H9 (cell line): ENCODE measurements at regions not wholly inside any gene's neighbourhood (a gene's known extent, or its start where the extent isn't known, plus 50 kb on each side); places are given as distances from the start of the nearest gene placed in this dataset.

Experiments used
- DNase-seq: peaks from one replicate; pipeline ENCODE4 v3.0.0-alpha.2; 2017
- H2AFZ ChIP-seq: one replicate; pipeline ENCODE4 v1.6.1; 2013; ENCODE audit warnings: mild to moderate bottlenecking, low read length, control low read depth, moderate library complexity
- H2AK5ac ChIP-seq: 2 replicates; pipeline ENCODE4 v1.6.1; 2013; ENCODE audit warnings: low read length, control low read depth, mixed read lengths; ENCODE audit not compliant: insufficient read length
- H2BK120ac ChIP-seq: one replicate; pipeline ENCODE4 v1.6.1; 2013; ENCODE audit warnings: low read depth, mild to moderate bottlenecking, low read length, control low read depth, inconsistent platforms; ENCODE audit not compliant: poor library complexity, severe bottlenecking
- H2BK12ac ChIP-seq: 2 replicates; pipeline ENCODE4 v1.6.1; 2013; ENCODE audit warnings: low read length, control low read depth, mixed read lengths, low read depth; ENCODE audit not compliant: insufficient read length
- H2BK15ac ChIP-seq: 2 replicates; pipeline ENCODE4 v1.6.1; 2013; ENCODE audit warnings: low read depth, low read length, control low read depth
- H2BK20ac ChIP-seq: one replicate; pipeline ENCODE4 v1.6.1; 2013; ENCODE audit warnings: low read depth, mild to moderate bottlenecking, low read length, control low read depth, inconsistent platforms; ENCODE audit not compliant: poor library complexity, severe bottlenecking
- H2BK5ac ChIP-seq: 2 replicates; pipeline ENCODE4 v1.6.1; 2013; ENCODE audit warnings: low read length, control low read depth, mixed read lengths; ENCODE audit not compliant: insufficient read length
- H3K14ac ChIP-seq: 2 replicates; pipeline ENCODE4 v1.6.1; 2013; ENCODE audit warnings: low read length, control low read depth; ENCODE audit not compliant: insufficient read depth
- H3K18ac ChIP-seq: 2 replicates; pipeline ENCODE4 v1.6.1; 2013; ENCODE audit warnings: low read depth, mild to moderate bottlenecking, mixed read lengths, low read length, control low read depth; ENCODE audit not compliant: insufficient read length
- H3K23ac ChIP-seq: 2 replicates; pipeline ENCODE4 v1.6.1; 2013; ENCODE audit warnings: low read length, control low read depth, mixed read lengths, low read depth; ENCODE audit not compliant: insufficient read length
- H3K23me2 ChIP-seq: 2 replicates; pipeline ENCODE4 v1.6.1; 2013; ENCODE audit warnings: low read depth, mild to moderate bottlenecking, mixed read lengths, low read length, control low read depth; ENCODE audit not compliant: insufficient read length, poor library complexity, severe bottlenecking
- H3K27ac ChIP-seq: 2 replicates; pipeline ENCODE4 v1.5.1; 2013; ENCODE audit warnings: low read length, control low read depth, mixed read lengths, low read depth; ENCODE audit not compliant: insufficient read length
- H3K27me3 ChIP-seq: 2 replicates; pipeline ENCODE4 v1.6.1; 2013; ENCODE audit warnings: low read length, control low read depth, inconsistent platforms; ENCODE audit not compliant: insufficient read depth
- H3K4ac ChIP-seq: 2 replicates; pipeline ENCODE4 v1.6.1; 2013; ENCODE audit warnings: low read depth, mild to moderate bottlenecking, control low read depth, inconsistent platforms, low read length, moderate library complexity
- H3K4me1 ChIP-seq: 2 replicates; pipeline ENCODE4 v1.6.1; 2013; ENCODE audit warnings: low read length, control low read depth, inconsistent platforms; ENCODE audit not compliant: insufficient read depth
- H3K4me2 ChIP-seq: 2 replicates; pipeline ENCODE4 v1.6.1; 2013; ENCODE audit warnings: low read length, control low read depth, mixed read lengths; ENCODE audit not compliant: insufficient read length, insufficient read depth
- H3K56ac ChIP-seq: 2 replicates; pipeline ENCODE4 v1.6.1; 2013; ENCODE audit warnings: low read depth, mild to moderate bottlenecking, mixed read lengths, low read length, control low read depth; ENCODE audit not compliant: insufficient read length
- H3K79me1 ChIP-seq: 2 replicates; pipeline ENCODE4 v1.6.1; 2013; ENCODE audit warnings: low read depth, mild to moderate bottlenecking, moderate library complexity, low read length, control low read depth, inconsistent platforms; ENCODE audit not compliant: insufficient read depth, poor library complexity, severe bottlenecking
- H3K79me2 ChIP-seq: 2 replicates; pipeline ENCODE4 v1.6.1; 2013; ENCODE audit warnings: low read length, control low read depth, inconsistent platforms; ENCODE audit not compliant: insufficient read depth
- H3K9ac ChIP-seq: 2 replicates; pipeline ENCODE4 v1.6.1; 2013; ENCODE audit warnings: low read length, control low read depth, mixed read lengths; ENCODE audit not compliant: insufficient read length; ENCODE audit errors: extremely low read depth
- H3K9me3 ChIP-seq: one replicate; pipeline ENCODE4 v1.6.1; 2013; ENCODE audit warnings: low read depth, low read length, inconsistent platforms; ENCODE audit not compliant: control insufficient read depth
- H3T11ph ChIP-seq: one replicate; pipeline ENCODE4 v1.6.1; 2013; ENCODE audit warnings: mild to moderate bottlenecking, low read length, control low read depth, inconsistent platforms
- H4K20me1 ChIP-seq: one replicate; pipeline ENCODE4 v1.6.1; 2013; ENCODE audit not compliant: control insufficient read depth, insufficient read length, insufficient read depth
- H4K5ac ChIP-seq: 2 replicates; pipeline ENCODE4 v1.6.1; 2013; ENCODE audit warnings: low read depth, mild to moderate bottlenecking, mixed read lengths, low read length, control low read depth; ENCODE audit not compliant: insufficient read length
- H4K8ac ChIP-seq: replicated peaks from 2 replicates; pipeline ENCODE4 v1.6.1; 2013; ENCODE audit warnings: low read length, control low read depth, mixed read lengths, low read depth; ENCODE audit not compliant: insufficient read length
- H4K91ac ChIP-seq: 2 replicates; pipeline ENCODE4 v1.6.1; 2013; ENCODE audit warnings: low read depth, mild to moderate bottlenecking, moderate library complexity, mixed read lengths, low read length, control low read depth; ENCODE audit not compliant: insufficient read length
- H3K27ac Mint-ChIP-seq, 3 experiments: 2 replicates in 2 of 3; 3 replicates in 1 of 3; pipeline ENCODE4 v1.8.0; 2020 to 2021; ENCODE audit warnings: mixed read lengths in 3 of 3, mild to moderate bottlenecking in 1 of 3, moderate library complexity in 1 of 3
- H3K27me3 Mint-ChIP-seq: 2 replicates; pipeline ENCODE4 v1.8.0; 2021; ENCODE audit warnings: low read depth, mild to moderate bottlenecking, moderate library complexity, mixed read lengths
- H3K36me3 Mint-ChIP-seq, 3 experiments: 2 replicates in 2 of 3; 3 replicates in 1 of 3; pipeline ENCODE4 v1.8.0; 2020 to 2021; ENCODE audit warnings: low read depth in 3 of 3, mixed read lengths in 3 of 3; ENCODE audit not compliant: insufficient read depth in 1 of 3
- H3K4me1 Mint-ChIP-seq, 2 experiments: 2 replicates each; pipeline ENCODE4 v1.8.0; 2020; ENCODE audit warnings: mixed read lengths in 2 of 2
- H3K4me3 Mint-ChIP-seq, 2 experiments: 2 replicates in 1 of 2; 3 replicates in 1 of 2; pipeline ENCODE4 v1.8.0; 2020 to 2021; ENCODE audit warnings: mild to moderate bottlenecking in 2 of 2, mixed read lengths in 2 of 2, moderate library complexity in 1 of 2
- H3K9me3 Mint-ChIP-seq, 2 experiments: 2 replicates in 1 of 2; 3 replicates in 1 of 2; pipeline ENCODE4 v1.8.0; 2020; ENCODE audit warnings: mild to moderate bottlenecking in 2 of 2, mixed read lengths in 2 of 2, moderate library complexity in 1 of 2
- CTCF ChIP-seq: fragments of 200-600 bp; sonication (generic); conservative IDR thresholded peaks from 3 replicates; pipeline ENCODE4 v1.8.0; 2021; ENCODE audit warnings: antibody characterized with exemption, mild to moderate bottlenecking
- whole genome bisulfite sequencing: extraction: QIAGEN DNeasy Blood & Tissue Kit; methylation state at CpG from one replicate; pipeline ENCODE4 v1.1.7; 2013; ENCODE audit warnings: missing lambda C conversion rate, low lambda C conversion rate, mixed read lengths; ENCODE audit not compliant: insufficient read length; ENCODE audit errors: extremely low coverage; 5-methylcytosine and 5-hydroxymethylcytosine counted together

- Histone ChIP-seq H2BK12ac (no peak overlapping the region), H3K56ac (no peak overlapping the region), H2AFZ (no peak overlapping the region), H4K8ac (no peak overlapping the region), H2BK5ac (no peak overlapping the region), H2BK120ac (no peak overlapping the region), H3K4ac (no peak overlapping the region), H3K23me2 (no peaks in the 10 kb centered on the region), H4K20me1 (no peaks in the 10 kb centered on the region), H2BK20ac (no peak overlapping the region), H4K91ac (no peak overlapping the region), H3K14ac (no peak overlapping the region), H3K4me2 (no peak overlapping the region), H3K4me1 (no peaks in the 10 kb centered on the region; the same call in none of the 2 replicates), H2AK5ac (no peak overlapping the region), H3K9ac (no peak overlapping the region), H3K27ac (no peak overlapping the region), H3K9me3 (no peaks in the 10 kb centered on the region), H4K5ac (no peak overlapping the region), H3T11ph (no peak overlapping the region), H3K27me3 (no peaks in the 10 kb centered on the region), H2BK15ac (no peak overlapping the region), H3K18ac (no peak overlapping the region), H3K79me2 (no peaks in the 10 kb centered on the region), H3K79me1 (no peaks in the 10 kb centered on the region), H3K23ac (no peak overlapping the region)
- no peak for DNase-seq
- no CpG with 5 or more reads among the region's 7 CpGs for WGBS
- Mint-ChIP-seq H3K4me1 (peaks cover 20 to 27% of the 10 kb centered on the region in 2 experiments), H3K4me3 (no peak overlapping the region), H3K36me3 (peaks cover 0 to 4% (median 0%) of the 10 kb centered on the region in 3 experiments; a peak in 1 of 7 replicates), H3K9me3 (no peaks in the 10 kb centered on the region), H3K27ac (no peak overlapping the region), H3K27me3 (no peaks in the 10 kb centered on the region)
- no peak for TF ChIP-seq CTCF
Observed at GRCh38 chr2:22788749-22789327, 596.1 kb upstream of the KLHL29 start.
